Mesothelial cell of epicardium (in vitro differentiated cells): ENCODE measurements at regions not wholly inside any gene's neighbourhood (a gene's known extent, or its start where the extent isn't known, plus 50 kb on each side); places are given as distances from the start of the nearest gene placed in this dataset.
"Not testable (repeated sequence)": the region's sequence is repeated elsewhere in the genome, so short reads cannot be mapped to it uniquely, and the experiment has no call there.

Experiments used
- DNase-seq, 2 experiments: peaks; one replicate each; pipeline ENCODE4 v3.0.0; 2021; ENCODE audit warnings: low spot score in 2 of 2; ENCODE audit not compliant: unreplicated experiment in 2 of 2
- H3K27ac Mint-ChIP-seq: 2 replicates; pipeline ENCODE4 v1.8.0; 2021; ENCODE audit warnings: mixed read lengths
- H3K27me3 Mint-ChIP-seq: 2 replicates; pipeline ENCODE4 v1.8.0; 2021; ENCODE audit warnings: low read depth, mixed read lengths
- H3K36me3 Mint-ChIP-seq: 2 replicates; pipeline ENCODE4 v1.8.0; 2021; ENCODE audit warnings: mixed read lengths
- H3K4me1 Mint-ChIP-seq: 2 replicates; pipeline ENCODE4 v1.8.0; 2021; ENCODE audit warnings: mixed read lengths
- H3K4me3 Mint-ChIP-seq: 2 replicates; pipeline ENCODE4 v1.8.0; 2021; ENCODE audit warnings: mild to moderate bottlenecking, moderate library complexity, mixed read lengths
- H3K9me3 Mint-ChIP-seq: 2 replicates; pipeline ENCODE4 v1.8.0; 2021; ENCODE audit warnings: mixed read lengths
- TF ChIP-seq, protein P1 (sequence below): fragments of 200-600 bp; sonication (generic); IDR thresholded peaks from one replicate; pipeline ENCODE4 v1.5.0; 2021; ENCODE audit warnings: antibody characterized with exemption; ENCODE audit not compliant: unreplicated experiment

- Mint-ChIP-seq H3K36me3 (no peaks in the 10 kb centered on the region), H3K27me3 (no peaks in the 10 kb centered on the region), H3K9me3 (no peaks in the 10 kb centered on the region), H3K4me3 (no peak overlapping the region), H3K4me1 (no peaks in the 10 kb centered on the region), H3K27ac (no peak overlapping the region)
- TF ChIP-seq, protein P1, sequence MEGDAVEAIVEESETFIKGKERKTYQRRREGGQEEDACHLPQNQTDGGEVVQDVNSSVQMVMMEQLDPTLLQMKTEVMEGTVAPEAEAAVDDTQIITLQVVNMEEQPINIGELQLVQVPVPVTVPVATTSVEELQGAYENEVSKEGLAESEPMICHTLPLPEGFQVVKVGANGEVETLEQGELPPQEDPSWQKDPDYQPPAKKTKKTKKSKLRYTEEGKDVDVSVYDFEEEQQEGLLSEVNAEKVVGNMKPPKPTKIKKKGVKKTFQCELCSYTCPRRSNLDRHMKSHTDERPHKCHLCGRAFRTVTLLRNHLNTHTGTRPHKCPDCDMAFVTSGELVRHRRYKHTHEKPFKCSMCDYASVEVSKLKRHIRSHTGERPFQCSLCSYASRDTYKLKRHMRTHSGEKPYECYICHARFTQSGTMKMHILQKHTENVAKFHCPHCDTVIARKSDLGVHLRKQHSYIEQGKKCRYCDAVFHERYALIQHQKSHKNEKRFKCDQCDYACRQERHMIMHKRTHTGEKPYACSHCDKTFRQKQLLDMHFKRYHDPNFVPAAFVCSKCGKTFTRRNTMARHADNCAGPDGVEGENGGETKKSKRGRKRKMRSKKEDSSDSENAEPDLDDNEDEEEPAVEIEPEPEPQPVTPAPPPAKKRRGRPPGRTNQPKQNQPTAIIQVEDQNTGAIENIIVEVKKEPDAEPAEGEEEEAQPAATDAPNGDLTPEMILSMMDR = no peak
- DNase-seq = no peak
Measured at GRCh38 chrY:11070250-11071113, 1542.8 kb downstream of the TSPY10 start.

GRCh38 chrY:11085801-11086200 lies 1558.1 kb downstream of the TSPY10 start:
- H3K27ac Mint-ChIP-seq, H3K27me3 Mint-ChIP-seq, H3K9me3 Mint-ChIP-seq, H3K4me3 Mint-ChIP-seq, DNase-seq, H3K4me1 Mint-ChIP-seq, H3K36me3 Mint-ChIP-seq: not testable (repeated sequence)

GRCh38 chrY:11097498-11097897 lies 1569.8 kb downstream of the TSPY10 start:
- H3K4me1 Mint-ChIP-seq, H3K27ac Mint-ChIP-seq, H3K4me3 Mint-ChIP-seq, H3K27me3 Mint-ChIP-seq, H3K36me3 Mint-ChIP-seq, DNase-seq, H3K9me3 Mint-ChIP-seq: not testable (repeated sequence)

DNA sequence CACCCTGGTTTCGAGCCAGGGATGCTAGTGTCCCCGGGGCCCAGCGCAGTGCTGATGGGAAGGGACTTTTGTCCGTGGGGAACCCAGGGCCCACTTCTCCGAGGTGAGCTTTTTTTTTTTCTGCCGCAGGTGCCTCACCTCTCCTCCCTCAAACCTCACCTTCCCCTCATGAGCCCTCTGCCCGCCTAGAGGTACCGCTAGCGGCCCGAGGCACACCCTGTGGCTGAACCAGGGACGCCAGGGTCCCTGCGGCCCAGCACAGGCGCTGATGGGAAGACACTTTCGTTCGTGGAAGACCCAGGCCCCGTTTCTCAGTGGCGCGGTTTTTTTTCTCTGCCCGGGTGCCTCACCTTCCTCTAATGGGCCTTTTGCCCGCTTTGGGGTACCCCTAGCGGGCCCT lies 1570.7 kb downstream of the TSPY10 start:
- H3K4me1 Mint-ChIP-seq, H3K36me3 Mint-ChIP-seq, H3K4me3 Mint-ChIP-seq, H3K27me3 Mint-ChIP-seq, H3K27ac Mint-ChIP-seq, H3K9me3 Mint-ChIP-seq, DNase-seq: not testable (repeated sequence)

DNA sequence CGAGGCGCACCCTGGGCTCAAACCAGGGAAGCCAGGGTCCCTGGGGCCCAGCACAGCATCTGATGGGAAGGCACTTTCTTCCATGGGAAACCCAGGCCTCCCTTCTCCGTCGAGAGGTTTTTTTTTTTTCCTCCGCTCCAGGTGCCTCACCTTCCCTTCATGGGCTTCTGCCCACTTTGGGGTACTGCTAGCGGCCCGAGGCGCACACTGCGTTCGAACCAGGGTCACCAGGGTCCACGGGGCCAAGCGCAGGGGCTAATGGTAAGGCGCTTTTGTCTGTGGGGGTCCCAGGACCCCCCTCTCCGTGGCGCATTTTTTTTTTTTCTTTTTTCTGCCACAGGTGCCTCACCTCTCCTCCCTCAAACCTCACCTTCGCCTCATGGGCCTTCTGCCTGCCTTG lies 1571.3 kb downstream of the TSPY10 start:
- no peak for DNase-seq
- TF ChIP-seq, protein P1 = no peak
- H3K27ac Mint-ChIP-seq = no peak overlapping the region
- no peaks in the 10 kb centered on the region for H3K4me1 Mint-ChIP-seq
- H3K9me3 Mint-ChIP-seq = no peaks in the 10 kb centered on the region
- H3K27me3 Mint-ChIP-seq = no peaks in the 10 kb centered on the region
- H3K36me3 Mint-ChIP-seq = no peaks in the 10 kb centered on the region
- no peak overlapping the region for H3K4me3 Mint-ChIP-seq

GRCh38 chrY:11100472-11100871 lies 1572.8 kb downstream of the TSPY10 start:
- not testable (repeated sequence) for H3K9me3 Mint-ChIP-seq, H3K27ac Mint-ChIP-seq, H3K36me3 Mint-ChIP-seq, DNase-seq, H3K27me3 Mint-ChIP-seq, H3K4me1 Mint-ChIP-seq, H3K4me3 Mint-ChIP-seq

DNA sequence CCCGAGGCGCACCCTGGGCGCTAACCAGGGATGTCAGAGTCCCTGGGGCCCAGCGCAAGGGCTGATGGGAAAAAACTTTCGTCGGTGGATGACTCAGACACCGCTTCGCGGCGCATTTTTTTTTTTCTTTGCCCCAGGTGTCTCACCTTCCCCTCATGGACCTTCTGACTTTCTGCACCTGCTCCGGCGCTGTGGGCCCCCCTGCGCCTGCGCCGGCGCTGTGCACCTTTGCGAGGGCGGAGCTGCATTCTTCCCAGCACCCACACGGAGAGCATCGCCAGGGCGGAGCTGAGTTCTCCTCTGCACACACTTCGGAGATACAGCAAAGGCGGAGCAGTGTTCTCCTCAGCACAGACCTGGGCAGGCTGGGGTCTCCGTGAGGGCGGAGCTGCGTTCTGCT lies 1575.3 kb downstream of the TSPY10 start:
- H3K27me3 Mint-ChIP-seq = not testable (repeated sequence)

GRCh38 chrY:11107127-11107918 lies 1579.6 kb downstream of the TSPY10 start:
- peaks cover 12% of the 10 kb centered on the region for H3K9me3 Mint-ChIP-seq
- H3K27ac Mint-ChIP-seq, H3K4me1 Mint-ChIP-seq, DNase-seq, H3K36me3 Mint-ChIP-seq, H3K27me3 Mint-ChIP-seq, H3K4me3 Mint-ChIP-seq: not testable (repeated sequence)

More for the DNA sequence above, 1575.3 kb downstream of the TSPY10 start:
- not testable (repeated sequence) for DNase-seq, H3K4me3 Mint-ChIP-seq, H3K4me1 Mint-ChIP-seq, H3K27ac Mint-ChIP-seq, H3K36me3 Mint-ChIP-seq, H3K9me3 Mint-ChIP-seq

- H3K36me3 Mint-ChIP-seq, H3K27ac Mint-ChIP-seq, DNase-seq, H3K4me1 Mint-ChIP-seq, H3K27me3 Mint-ChIP-seq, H3K4me3 Mint-ChIP-seq, H3K9me3 Mint-ChIP-seq: not testable (repeated sequence)
Measured at GRCh38 chrY:11151724-11152123, 1549.3 kb upstream of the USP9Y start.

DNA sequence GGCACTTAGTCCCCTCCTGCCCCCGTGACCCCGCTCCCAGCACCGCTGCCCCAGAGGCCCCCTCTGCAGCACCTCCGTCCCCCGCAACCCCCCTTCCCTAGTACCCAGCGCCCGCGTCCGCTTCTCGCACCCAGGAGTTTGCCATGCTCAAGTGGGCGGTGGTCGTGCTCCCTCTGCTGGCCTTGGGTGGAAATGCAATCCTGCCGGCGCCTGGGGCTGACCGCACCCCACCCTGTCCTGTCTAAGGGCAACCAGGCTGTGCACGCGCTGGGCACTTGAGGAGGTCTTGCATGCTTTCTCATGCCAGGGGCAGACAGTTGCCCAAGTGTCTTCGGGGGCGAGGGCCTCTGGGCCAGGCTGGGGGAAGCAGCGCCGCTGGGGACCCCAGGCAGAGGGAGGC lies 1544.9 kb upstream of the USP9Y start:
- H3K9me3 Mint-ChIP-seq, H3K36me3 Mint-ChIP-seq, H3K4me3 Mint-ChIP-seq, DNase-seq, H3K27me3 Mint-ChIP-seq, H3K27ac Mint-ChIP-seq, H3K4me1 Mint-ChIP-seq: not testable (repeated sequence)

DNA sequence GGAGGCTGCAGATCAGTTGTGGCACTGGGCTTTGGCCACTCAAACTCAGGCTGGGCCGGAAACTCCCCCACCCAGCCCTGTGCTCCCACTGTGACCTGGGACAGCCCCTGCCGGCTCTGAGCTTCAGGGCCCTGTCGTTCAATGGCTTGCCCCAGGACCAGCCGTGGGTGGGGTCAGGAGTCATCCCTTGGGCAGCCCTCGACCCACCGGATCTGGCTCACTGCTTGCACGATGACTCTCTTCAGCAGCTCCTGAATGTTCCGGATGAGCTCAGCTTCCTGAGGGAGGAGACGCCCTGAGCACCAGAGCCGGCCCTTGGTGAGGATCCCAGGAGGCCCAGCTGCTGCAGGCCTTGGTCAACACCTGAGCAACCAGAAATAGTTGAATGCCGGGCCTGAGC lies 1544.2 kb upstream of the USP9Y start:
- not testable (repeated sequence) for H3K27ac Mint-ChIP-seq, H3K4me3 Mint-ChIP-seq

GRCh38 chrY:11177033-11177432 lies 1524.0 kb upstream of the USP9Y start:
- H3K27ac Mint-ChIP-seq, H3K4me1 Mint-ChIP-seq, H3K27me3 Mint-ChIP-seq, H3K4me3 Mint-ChIP-seq, H3K9me3 Mint-ChIP-seq, H3K36me3 Mint-ChIP-seq: not testable (repeated sequence)
- DNase-seq = peak in 1 of 2 experiments; percentile 34

More for the DNA sequence above, 1544.2 kb upstream of the USP9Y start:
- not testable (repeated sequence) for H3K9me3 Mint-ChIP-seq, H3K36me3 Mint-ChIP-seq, DNase-seq, H3K4me1 Mint-ChIP-seq, H3K27me3 Mint-ChIP-seq
